GM12873 (cell line): ENCODE measurements at regions not wholly inside any gene's neighbourhood (a gene's known extent, or its start where the extent isn't known, plus 50 kb on each side); places are given as distances from the start of the nearest gene placed in this dataset.

Source experiments
- TF ChIP-seq, protein P1 (sequence below): IDR thresholded peaks from 2 replicates; pipeline ENCODE4 v1.5.1; 2012; ENCODE audit warnings: low read depth, mild to moderate bottlenecking, moderate library complexity, low read length, control low read depth; ENCODE audit not compliant: insufficient read depth; ENCODE audit errors: missing control alignments

DNA sequence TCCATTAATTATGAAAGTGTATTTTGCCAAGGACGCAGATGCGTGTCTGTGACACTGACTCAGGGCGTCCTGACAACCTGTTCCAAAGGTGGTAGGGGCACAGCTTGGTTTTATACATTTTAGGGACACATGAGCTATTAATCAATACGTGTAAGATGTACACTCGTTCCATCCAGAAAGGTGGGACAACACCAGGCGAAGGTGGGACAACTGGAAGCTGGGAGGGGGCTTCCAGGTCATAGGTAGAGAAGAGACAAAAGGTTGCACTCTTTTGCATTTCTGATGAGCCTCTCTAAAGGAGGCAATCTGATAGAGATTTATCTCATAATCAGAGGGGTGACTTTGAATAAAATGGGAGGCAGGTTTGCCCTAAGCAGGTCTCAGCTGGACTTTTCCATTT, 82.7 kb upstream of the ZNF746 start:
- TF ChIP-seq, protein P1, sequence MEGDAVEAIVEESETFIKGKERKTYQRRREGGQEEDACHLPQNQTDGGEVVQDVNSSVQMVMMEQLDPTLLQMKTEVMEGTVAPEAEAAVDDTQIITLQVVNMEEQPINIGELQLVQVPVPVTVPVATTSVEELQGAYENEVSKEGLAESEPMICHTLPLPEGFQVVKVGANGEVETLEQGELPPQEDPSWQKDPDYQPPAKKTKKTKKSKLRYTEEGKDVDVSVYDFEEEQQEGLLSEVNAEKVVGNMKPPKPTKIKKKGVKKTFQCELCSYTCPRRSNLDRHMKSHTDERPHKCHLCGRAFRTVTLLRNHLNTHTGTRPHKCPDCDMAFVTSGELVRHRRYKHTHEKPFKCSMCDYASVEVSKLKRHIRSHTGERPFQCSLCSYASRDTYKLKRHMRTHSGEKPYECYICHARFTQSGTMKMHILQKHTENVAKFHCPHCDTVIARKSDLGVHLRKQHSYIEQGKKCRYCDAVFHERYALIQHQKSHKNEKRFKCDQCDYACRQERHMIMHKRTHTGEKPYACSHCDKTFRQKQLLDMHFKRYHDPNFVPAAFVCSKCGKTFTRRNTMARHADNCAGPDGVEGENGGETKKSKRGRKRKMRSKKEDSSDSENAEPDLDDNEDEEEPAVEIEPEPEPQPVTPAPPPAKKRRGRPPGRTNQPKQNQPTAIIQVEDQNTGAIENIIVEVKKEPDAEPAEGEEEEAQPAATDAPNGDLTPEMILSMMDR, result no peak

DNA sequence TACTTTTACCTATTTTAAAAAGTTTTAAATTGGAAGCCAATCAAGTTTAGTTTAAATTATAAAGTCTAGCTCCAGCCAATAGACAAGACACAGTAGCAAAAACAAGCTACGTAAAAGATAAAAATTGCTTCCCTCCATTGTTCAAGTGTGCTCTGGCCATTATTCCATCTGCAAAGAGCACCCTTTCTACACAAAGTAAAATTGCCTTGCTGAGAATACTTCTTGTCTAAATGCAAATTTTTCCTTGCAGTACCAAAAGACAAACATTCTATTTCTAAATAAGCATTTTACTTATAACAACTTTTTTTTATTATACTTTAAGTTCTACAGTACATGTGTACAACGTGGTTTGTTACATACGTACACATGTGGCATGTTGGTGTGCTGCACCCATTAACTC, 75.9 kb upstream of the ZNF746 start:
- TF ChIP-seq, protein P1, result no peak

DNA sequence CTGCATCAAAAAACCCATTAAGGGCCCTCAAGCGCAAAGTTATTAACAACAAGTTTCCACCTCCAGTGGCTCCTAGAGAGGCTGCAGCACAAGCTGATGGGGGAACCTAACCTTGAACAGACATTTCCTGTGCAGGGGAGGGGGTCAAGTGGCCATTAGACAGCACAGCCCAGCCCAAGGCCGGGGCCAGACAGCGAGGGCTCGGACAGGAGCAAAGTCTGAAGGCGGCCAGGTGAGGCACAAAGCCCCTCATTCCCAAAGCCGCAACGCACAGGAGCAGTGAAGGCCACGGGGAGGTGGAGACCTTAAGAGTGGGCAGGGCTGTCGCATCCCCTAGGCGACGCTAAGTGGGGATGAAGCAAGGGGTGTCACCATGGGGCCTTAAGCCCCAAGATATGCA, 73.2 kb upstream of the ZNF746 start:
- TF ChIP-seq, protein P1, result no peak

DNA sequence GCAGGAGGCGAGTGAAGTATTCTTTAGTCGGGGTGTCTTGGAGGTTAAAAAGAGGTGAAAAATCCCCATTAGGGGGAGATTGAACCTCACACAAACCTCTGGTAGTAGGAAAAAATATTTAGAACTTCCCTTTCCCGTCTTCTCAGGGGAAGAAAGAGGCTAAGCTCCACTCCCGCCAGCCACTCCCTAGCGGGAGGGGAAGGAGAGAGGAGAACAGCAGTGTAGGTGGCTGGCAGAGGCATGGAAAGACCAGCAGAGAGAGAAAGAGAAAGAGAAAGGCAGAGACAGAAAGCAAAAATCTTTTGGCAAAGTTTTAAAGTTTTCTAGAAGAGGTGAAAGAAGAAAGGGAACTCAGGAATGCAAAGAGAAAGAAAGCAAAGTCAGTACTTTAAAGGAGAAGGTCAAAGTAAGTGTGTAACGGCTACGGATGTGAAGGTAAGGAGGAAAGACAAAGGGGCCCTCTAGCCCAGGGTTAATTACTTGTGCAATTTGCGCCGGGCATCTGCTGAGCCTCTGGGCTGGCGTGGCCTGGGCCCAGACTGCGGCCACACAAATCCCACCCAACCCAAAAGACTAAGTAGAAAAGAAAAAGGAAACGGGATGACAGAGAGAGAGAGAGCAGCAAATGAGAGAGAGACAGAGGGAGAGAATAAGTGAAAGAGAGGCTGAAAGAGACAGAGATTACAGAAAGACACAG, 72.3 kb upstream of the ZNF746 start:
- TF ChIP-seq, protein P1, result no peak

DNA sequence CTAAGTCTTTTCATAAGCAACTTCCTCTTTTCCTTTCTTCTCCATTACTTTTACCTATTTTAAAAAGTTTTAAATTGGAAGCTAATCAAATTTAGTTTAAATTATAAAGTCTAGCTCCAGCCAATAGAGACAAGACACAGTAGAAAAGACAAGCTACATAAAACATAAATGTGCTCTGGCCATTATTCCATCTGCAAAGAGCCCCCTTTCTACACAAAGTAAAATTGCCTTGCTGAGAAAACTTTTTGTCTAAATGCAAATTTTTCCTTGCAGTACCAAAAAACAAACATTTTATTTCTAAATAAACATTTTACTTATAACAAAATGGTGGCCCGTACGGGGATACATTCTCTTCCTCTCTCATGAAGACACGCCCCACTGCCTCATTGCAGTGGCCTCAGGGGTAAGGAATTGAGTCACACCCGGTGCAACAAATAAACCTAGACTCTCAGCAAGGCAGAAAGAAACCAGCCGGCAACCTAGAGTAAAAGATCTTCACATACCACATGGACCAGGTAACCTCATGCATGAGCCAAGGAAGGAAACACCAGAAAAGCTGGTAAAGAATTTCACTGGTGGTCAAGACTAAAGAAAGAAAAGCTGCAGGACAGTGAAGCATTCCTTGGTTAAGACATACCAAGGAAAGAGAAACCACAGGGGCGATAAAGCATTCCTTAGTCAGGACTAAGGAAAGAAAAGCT, 71.6 kb upstream of the ZNF746 start:
- TF ChIP-seq, protein P1, result no peak

DNA sequence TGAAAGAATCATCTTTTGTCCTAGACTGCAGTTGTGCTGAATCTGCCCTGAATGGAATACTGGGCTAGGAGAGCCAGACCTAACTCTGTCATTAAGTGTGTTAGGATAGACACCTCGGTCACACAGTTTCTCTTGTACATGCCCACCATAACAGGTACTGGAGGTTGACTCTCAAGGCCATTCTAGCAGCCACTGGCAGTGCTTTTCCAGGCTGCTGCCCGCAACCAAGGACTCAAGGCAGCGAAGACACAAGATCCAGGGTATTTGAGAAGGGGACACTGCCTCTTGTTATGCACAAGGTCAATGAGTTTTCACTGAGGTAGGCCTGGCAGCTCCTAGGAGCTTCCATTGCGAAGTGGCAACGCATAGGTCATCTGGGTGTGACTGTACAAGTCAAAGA, 70.6 kb upstream of the ZNF746 start:
- TF ChIP-seq, protein P1, result no peak

DNA sequence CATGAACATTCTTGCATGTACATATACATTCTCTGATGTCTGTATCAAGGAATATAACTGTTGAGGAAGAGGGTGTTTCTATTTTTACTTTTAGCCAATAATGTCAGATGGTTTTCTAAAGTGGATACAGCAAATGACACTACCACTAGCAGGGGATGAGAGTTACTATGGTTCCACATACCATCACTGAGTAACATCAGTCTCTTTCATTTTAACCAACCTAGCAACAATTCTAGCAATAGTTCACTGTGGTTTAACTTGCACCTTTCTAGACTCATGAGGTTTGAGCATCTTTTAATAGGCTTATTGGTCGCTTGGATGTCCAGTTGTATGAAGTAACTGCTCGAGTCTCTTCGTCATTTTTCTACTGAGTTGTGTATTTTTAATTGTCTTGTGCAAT, 68.5 kb upstream of the ZNF746 start:
- TF ChIP-seq, protein P1, result no peak
